ENCODE measurements at regions not wholly inside any gene's neighbourhood (a gene's known extent, or its start where the extent isn't known, plus 50 kb on each side); places are given as distances from the start of the nearest gene placed in this dataset.

- Histone ChIP-seq H3K27me3 (no peaks in the 10 kb centered on the region), H3K9me3 (no peaks in the 10 kb centered on the region), H3K36me3 (no peaks in the 10 kb centered on the region), H3K4me3 (no peak overlapping the region), H3K4me1 (no peaks in the 10 kb centered on the region), H3K27ac (no peak overlapping the region)
- 27 to 41% methylated on average over 1 of the region's 1 CpG for WGBS, 2 donors
- no peak for DNase-seq (ENCODE audit: low spot score in 2 of 2)
- no peak for TF ChIP-seq CTCF (IDR thresholded peaks at IDR 0.05)
- no peak for TF ChIP-seq EP300 (IDR thresholded peaks at IDR 0.05)
- no peak for TF ChIP-seq POLR2A (IDR thresholded peaks at IDR 0.05)
Observed at GRCh38 chr3:22729981-22730380, 473.1 kb upstream of the UBE2E2 start.

GRCh38 chr3:22730701-22731100, 472.4 kb upstream of the UBE2E2 start:
- Histone ChIP-seq H3K36me3 (no peaks in the 10 kb centered on the region), H3K27ac (no peak overlapping the region), H3K9me3 (no peaks in the 10 kb centered on the region), H3K27me3 (no peaks in the 10 kb centered on the region), H3K4me1 (no peaks in the 10 kb centered on the region), H3K4me3 (no peak overlapping the region)
- no peak for DNase-seq (ENCODE audit: low spot score in 2 of 2)
- TF ChIP-seq CTCF (IDR thresholded peaks at IDR 0.05) = no peak
- no peak for TF ChIP-seq POLR2A (IDR thresholded peaks at IDR 0.05)
- TF ChIP-seq EP300 (IDR thresholded peaks at IDR 0.05) = no peak
- 89 to 93% methylated on average over 1 of the region's 1 CpG for WGBS, 2 donors

- Histone ChIP-seq H3K27ac (no peak overlapping the region), H3K27me3 (no peaks in the 10 kb centered on the region), H3K4me3 (no peak overlapping the region), H3K9me3 (no peaks in the 10 kb centered on the region), H3K36me3 (no peaks in the 10 kb centered on the region), H3K4me1 (no peaks in the 10 kb centered on the region)
- WGBS, 2 donors = 62 to 76% methylated on average over 1 of the region's 1 CpG
- no peak for DNase-seq (ENCODE audit: low spot score in 2 of 2)
- TF ChIP-seq EP300 (IDR thresholded peaks at IDR 0.05) (no peak), CTCF (IDR thresholded peaks at IDR 0.05) (no peak), POLR2A (IDR thresholded peaks at IDR 0.05) (no peak)
Observed at GRCh38 chr3:22731901-22732300, 471.2 kb upstream of the UBE2E2 start.

- TF ChIP-seq CTCF (IDR thresholded peaks at IDR 0.05) = no peak
- no peak for TF ChIP-seq POLR2A (IDR thresholded peaks at IDR 0.05)
- TF ChIP-seq EP300 (IDR thresholded peaks at IDR 0.05) = no peak
- no peak for DNase-seq (ENCODE audit: low spot score in 2 of 2)
- 31 to 33% methylated on average over 1 of the region's 1 CpG for WGBS, 2 donors
Observed at GRCh38 chr3:22732641-22733040, 470.5 kb upstream of the UBE2E2 start.

GRCh38 chr3:22734207-22734606, 468.9 kb upstream of the UBE2E2 start:
- Histone ChIP-seq H3K27me3 (no peaks in the 10 kb centered on the region), H3K4me3 (no peak overlapping the region), H3K4me1 (no peaks in the 10 kb centered on the region), H3K36me3 (no peaks in the 10 kb centered on the region), H3K9me3 (peaks cover 0 to 4% (median 0%) of the 10 kb centered on the region in 4 donors), H3K27ac (no peak overlapping the region)
- 3 to 6% methylated on average over 1 of the region's 1 CpG for WGBS, 2 donors
- TF ChIP-seq POLR2A (IDR thresholded peaks at IDR 0.05) = no peak
- TF ChIP-seq CTCF (IDR thresholded peaks at IDR 0.05) = no peak
- TF ChIP-seq EP300 (IDR thresholded peaks at IDR 0.05) = no peak
- no peak for DNase-seq (ENCODE audit: low spot score in 2 of 2)

More at GRCh38 chr3:22732641-22733040, 470.5 kb upstream of the UBE2E2 start:
- Histone ChIP-seq H3K9me3 (no peaks in the 10 kb centered on the region), H3K4me3 (no peak overlapping the region), H3K36me3 (no peaks in the 10 kb centered on the region), H3K27ac (no peak overlapping the region), H3K4me1 (no peaks in the 10 kb centered on the region), H3K27me3 (no peaks in the 10 kb centered on the region)
